Mesothelial cell of epicardium (in vitro differentiated cells): ENCODE measurements at regions not wholly inside any gene's neighbourhood (a gene's known extent, or its start where the extent isn't known, plus 50 kb on each side); places are given as distances from the start of the nearest gene placed in this dataset.

Experiments used
- DNase-seq, 2 experiments: peaks; one replicate each; pipeline ENCODE4 v3.0.0; 2021; ENCODE audit warnings: low spot score in 2 of 2; ENCODE audit not compliant: unreplicated experiment in 2 of 2
- H3K27ac Mint-ChIP-seq: 2 replicates; pipeline ENCODE4 v1.8.0; 2021; ENCODE audit warnings: mixed read lengths
- H3K27me3 Mint-ChIP-seq: 2 replicates; pipeline ENCODE4 v1.8.0; 2021; ENCODE audit warnings: low read depth, mixed read lengths
- H3K36me3 Mint-ChIP-seq: 2 replicates; pipeline ENCODE4 v1.8.0; 2021; ENCODE audit warnings: mixed read lengths
- H3K4me1 Mint-ChIP-seq: 2 replicates; pipeline ENCODE4 v1.8.0; 2021; ENCODE audit warnings: mixed read lengths
- H3K4me3 Mint-ChIP-seq: 2 replicates; pipeline ENCODE4 v1.8.0; 2021; ENCODE audit warnings: mild to moderate bottlenecking, moderate library complexity, mixed read lengths
- H3K9me3 Mint-ChIP-seq: 2 replicates; pipeline ENCODE4 v1.8.0; 2021; ENCODE audit warnings: mixed read lengths
- TF ChIP-seq, protein P1 (sequence below): fragments of 200-600 bp; sonication (generic); IDR thresholded peaks from one replicate; pipeline ENCODE4 v1.5.0; 2021; ENCODE audit warnings: antibody characterized with exemption; ENCODE audit not compliant: unreplicated experiment

DNA sequence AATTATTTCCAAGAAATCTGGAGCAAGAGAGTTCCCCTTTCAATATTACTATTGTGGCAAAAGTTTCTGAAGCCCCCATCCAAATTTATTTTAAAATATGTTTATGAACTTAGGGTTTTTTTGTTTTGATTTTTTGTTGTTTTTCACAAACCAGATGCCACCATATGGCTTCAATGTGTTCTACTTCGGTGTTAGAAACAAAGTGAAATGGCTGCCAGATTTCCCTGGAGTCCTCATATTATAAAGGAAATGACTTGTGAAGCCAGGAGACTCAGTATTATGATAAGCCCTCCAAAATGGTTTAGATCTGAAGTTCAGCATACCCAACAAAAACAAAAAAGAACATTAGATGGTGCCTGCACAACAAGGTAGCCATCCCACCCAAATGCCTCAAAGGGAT is 154.2 kb upstream of the SPANXC start:
- Mint-ChIP-seq H3K9me3 (peaks cover 61% of the 10 kb centered on the region), H3K36me3 (no peaks in the 10 kb centered on the region), H3K4me3 (no peak overlapping the region), H3K4me1 (no peaks in the 10 kb centered on the region), H3K27me3 (no peaks in the 10 kb centered on the region), H3K27ac (no peak overlapping the region)
- no peak for DNase-seq
- TF ChIP-seq, protein P1, sequence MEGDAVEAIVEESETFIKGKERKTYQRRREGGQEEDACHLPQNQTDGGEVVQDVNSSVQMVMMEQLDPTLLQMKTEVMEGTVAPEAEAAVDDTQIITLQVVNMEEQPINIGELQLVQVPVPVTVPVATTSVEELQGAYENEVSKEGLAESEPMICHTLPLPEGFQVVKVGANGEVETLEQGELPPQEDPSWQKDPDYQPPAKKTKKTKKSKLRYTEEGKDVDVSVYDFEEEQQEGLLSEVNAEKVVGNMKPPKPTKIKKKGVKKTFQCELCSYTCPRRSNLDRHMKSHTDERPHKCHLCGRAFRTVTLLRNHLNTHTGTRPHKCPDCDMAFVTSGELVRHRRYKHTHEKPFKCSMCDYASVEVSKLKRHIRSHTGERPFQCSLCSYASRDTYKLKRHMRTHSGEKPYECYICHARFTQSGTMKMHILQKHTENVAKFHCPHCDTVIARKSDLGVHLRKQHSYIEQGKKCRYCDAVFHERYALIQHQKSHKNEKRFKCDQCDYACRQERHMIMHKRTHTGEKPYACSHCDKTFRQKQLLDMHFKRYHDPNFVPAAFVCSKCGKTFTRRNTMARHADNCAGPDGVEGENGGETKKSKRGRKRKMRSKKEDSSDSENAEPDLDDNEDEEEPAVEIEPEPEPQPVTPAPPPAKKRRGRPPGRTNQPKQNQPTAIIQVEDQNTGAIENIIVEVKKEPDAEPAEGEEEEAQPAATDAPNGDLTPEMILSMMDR = no peak

DNA sequence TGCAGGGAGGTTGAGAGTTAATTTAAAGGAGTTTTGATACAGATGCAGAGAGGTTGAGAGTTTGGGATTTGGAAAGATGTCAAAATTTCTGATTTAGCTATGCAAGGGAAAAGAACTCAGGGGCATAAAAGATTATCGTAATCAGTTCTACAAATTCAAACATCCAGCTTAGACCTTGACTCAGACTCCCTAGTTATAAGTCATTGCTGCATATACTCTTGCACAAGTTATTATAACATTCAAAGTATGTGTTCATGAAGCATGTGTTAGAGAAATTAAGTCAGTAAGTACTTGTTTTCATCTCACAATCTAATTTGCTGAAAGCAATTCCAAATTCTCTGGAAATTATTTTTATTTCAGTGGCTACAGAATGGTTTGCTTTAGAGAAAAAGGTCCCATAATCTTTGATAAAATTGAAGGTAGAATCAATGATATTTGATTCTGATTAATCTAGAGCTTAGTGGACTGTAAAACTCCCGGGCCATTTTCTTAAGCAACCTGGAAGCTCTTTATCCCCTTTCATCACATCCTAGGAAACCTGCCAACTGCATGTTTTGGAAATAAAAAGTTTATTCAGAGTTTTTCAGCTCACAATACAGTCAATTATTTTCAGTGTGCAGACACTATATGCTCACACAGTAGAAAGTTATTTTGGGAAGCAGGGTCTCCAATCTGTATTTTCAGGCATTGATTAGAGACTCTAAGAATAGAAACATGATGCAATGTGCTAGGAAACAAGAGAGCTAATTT is 132.9 kb upstream of the SPANXC start:
- no peak for DNase-seq
- Mint-ChIP-seq H3K9me3 (peaks cover 62% of the 10 kb centered on the region), H3K27me3 (no peaks in the 10 kb centered on the region), H3K4me1 (no peaks in the 10 kb centered on the region), H3K27ac (no peak overlapping the region), H3K4me3 (no peak overlapping the region), H3K36me3 (no peaks in the 10 kb centered on the region)
- TF ChIP-seq, protein P1 = no peak

GRCh38 chrX:141341743-141342142 is 99.4 kb upstream of the SPANXC start:
- Mint-ChIP-seq H3K36me3 (no peaks in the 10 kb centered on the region), H3K9me3 (peaks cover 33% of the 10 kb centered on the region), H3K27me3 (no peaks in the 10 kb centered on the region), H3K4me1 (no peaks in the 10 kb centered on the region), H3K27ac (no peak overlapping the region), H3K4me3 (no peak overlapping the region)
- no peak for DNase-seq
- TF ChIP-seq, protein P1 = no peak

- Mint-ChIP-seq H3K27ac (no peak overlapping the region), H3K9me3 (peaks cover 32% of the 10 kb centered on the region), H3K4me1 (no peaks in the 10 kb centered on the region), H3K27me3 (no peaks in the 10 kb centered on the region), H3K36me3 (no peaks in the 10 kb centered on the region), H3K4me3 (no peak overlapping the region)
- TF ChIP-seq, protein P1 = no peak
- no peak for DNase-seq
Measured at GRCh38 chrX:141341341-141341740, 99.0 kb upstream of the SPANXC start.

DNA sequence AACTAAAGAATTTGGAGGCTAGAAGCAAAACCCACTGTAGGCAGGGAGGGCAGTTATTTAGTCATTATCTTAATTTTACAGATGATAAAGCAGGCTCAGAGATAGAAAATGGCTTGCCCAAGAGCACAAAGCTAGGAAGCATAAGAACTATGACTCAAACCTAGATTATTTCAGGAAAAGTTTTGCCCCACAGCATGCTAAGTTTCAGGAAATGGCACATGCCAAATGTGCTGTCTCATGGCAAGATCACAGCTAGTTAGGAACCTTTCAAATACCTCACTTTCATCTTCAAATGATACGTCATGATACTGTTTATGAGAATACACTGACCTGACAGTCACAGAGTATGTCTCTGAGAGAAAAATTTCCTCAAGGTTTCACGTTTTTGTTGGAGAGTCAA is 78.5 kb upstream of the SPANXC start:
- Mint-ChIP-seq H3K4me3 (no peak overlapping the region), H3K9me3 (peaks cover 49% of the 10 kb centered on the region), H3K4me1 (no peaks in the 10 kb centered on the region), H3K27me3 (no peaks in the 10 kb centered on the region), H3K27ac (no peak overlapping the region), H3K36me3 (no peaks in the 10 kb centered on the region)
- no peak for DNase-seq
- TF ChIP-seq, protein P1 = no peak

GRCh38 chrX:141314441-141314840 is 72.1 kb upstream of the SPANXC start:
- DNase-seq = no peak
- Mint-ChIP-seq H3K4me3 (no peak overlapping the region), H3K9me3 (peaks cover 50% of the 10 kb centered on the region), H3K27me3 (no peaks in the 10 kb centered on the region), H3K36me3 (no peaks in the 10 kb centered on the region), H3K27ac (no peak overlapping the region), H3K4me1 (no peaks in the 10 kb centered on the region)
- TF ChIP-seq, protein P1 = no peak
